ENCODE measurements at regions not wholly inside any gene's neighbourhood (a gene's known extent, or its start where the extent isn't known, plus 50 kb on each side); places are given as distances from the start of the nearest gene placed in this dataset.

- TF ChIP-seq CTCF (IDR thresholded peaks at IDR 0.05; ENCODE audit: low read length) (no peak), EZH2 (IDR thresholded peaks at IDR 0.05; ENCODE audit: borderline replicate concordance, low read length) (no peak)
These were observed 306.9 kb downstream of the FGFR2 start for GRCh38 chr10:121291376-121291775.
